CD4-positive, alpha-beta T cell (primary cell): ENCODE measurements at regions not wholly inside any gene's neighbourhood (a gene's known extent, or its start where the extent isn't known, plus 50 kb on each side); places are given as distances from the start of the nearest gene placed in this dataset.

Experiments
- ATAC-seq: fragments of 200-7000 bp; cut with Tn5 transposase; one replicate; pipeline ENCODE4 v1.10.0; 2022; ENCODE audit warnings: mild to moderate bottlenecking; ENCODE audit not compliant: poor library complexity
- CTCF ChIA-PET: fragments of 350-600 bp; sonication (Branson Sonifier 250); formaldehyde crosslinking; loops from one replicate; lab custom pipeline; 2021; ENCODE audit warnings: antibody characterized with exemption, inconsistent platforms; lab: Charles Lee
- POLR2A ChIA-PET: fragments of 350-600 bp; sonication (Branson Sonifier 250); formaldehyde crosslinking; loops from one replicate; lab custom pipeline; 2021; ENCODE audit warnings: antibody characterized with exemption, inconsistent platforms; lab: Charles Lee
- DNase-seq, 14 experiments: peaks; one replicate each; pipeline ENCODE4 v3.0.0-alpha.2; 2013 to 2020; ENCODE audit warnings: mixed read lengths in 2 of 14
- H3K27ac ChIP-seq, 2 donors: one replicate each; pipeline versions ENCODE4 v1.5.1 to v1.7.0; 2013; ENCODE audit warnings: low read length in 2 of 2, low read depth in 1 of 2, mild to moderate bottlenecking in 1 of 2
- H3K27me3 ChIP-seq, 2 experiments: 1 replicate in 1 of 2; 2 replicates in 1 of 2; pipeline versions ENCODE4 v1.6.1 to v1.7.0; 2013; ENCODE audit warnings: low read length in 2 of 2, control low read depth in 1 of 2, mild to moderate bottlenecking in 1 of 2, moderate library complexity in 1 of 2; ENCODE audit not compliant: insufficient read depth in 2 of 2, control insufficient read depth in 1 of 2
- H3K36me3 ChIP-seq: one replicate; pipeline ENCODE4 v1.6.1; 2013; ENCODE audit warnings: low read length, control low read depth; ENCODE audit not compliant: insufficient read depth
- H3K4me1 ChIP-seq: one replicate; pipeline ENCODE4 v1.6.1; 2013; ENCODE audit warnings: low read length, control low read depth; ENCODE audit not compliant: insufficient read depth
- H3K4me3 ChIP-seq: one replicate; pipeline ENCODE4 v1.5.1; 2013; ENCODE audit warnings: mild to moderate bottlenecking, low read length, moderate library complexity
- H3K9me3 ChIP-seq, 2 experiments: 1 replicate in 1 of 2; 2 replicates in 1 of 2; pipeline versions ENCODE4 v1.6.1 to v1.7.0; 2013; ENCODE audit warnings: low read length in 2 of 2, mild to moderate bottlenecking in 2 of 2, control low read depth in 1 of 2, moderate library complexity in 1 of 2; ENCODE audit not compliant: control insufficient read depth in 1 of 2, insufficient read depth in 1 of 2
- H3K27ac Mint-ChIP-seq: one replicate; pipeline ENCODE4 v1.8.0; 2020; ENCODE audit warnings: mixed read lengths
- H3K27me3 Mint-ChIP-seq: one replicate; pipeline ENCODE4 v1.8.0; 2021; ENCODE audit warnings: mixed read lengths
- H3K36me3 Mint-ChIP-seq: one replicate; pipeline ENCODE4 v1.8.0; 2021; ENCODE audit warnings: low read depth, mixed read lengths
- H3K4me1 Mint-ChIP-seq: one replicate; pipeline ENCODE4 v1.8.0; 2021; ENCODE audit warnings: low read depth, mixed read lengths
- H3K4me3 Mint-ChIP-seq: one replicate; pipeline ENCODE4 v1.8.0; 2020; ENCODE audit warnings: mild to moderate bottlenecking, mixed read lengths
- H3K9me3 Mint-ChIP-seq: one replicate; pipeline ENCODE4 v1.8.0; 2020; ENCODE audit warnings: mixed read lengths
- intact Hi-C, 2 experiments: fragments of 100-400 bp; cut with DNase I in 1 of 2; cut with micrococcal nuclease in 1 of 2; formaldehyde crosslinking; loops; one replicate each; pipeline versions ENCODE4 v1.15.1 to v1.9.0; 2023 to 2025; cut with DNase I, micrococcal nuclease
- TF ChIP-seq, protein P1 (sequence below): fragments of 200-600 bp; IDR thresholded peaks from one replicate; pipeline ENCODE4 v1.8.0; 2022; ENCODE audit warnings: antibody characterized with exemption, mild to moderate bottlenecking

DNA sequence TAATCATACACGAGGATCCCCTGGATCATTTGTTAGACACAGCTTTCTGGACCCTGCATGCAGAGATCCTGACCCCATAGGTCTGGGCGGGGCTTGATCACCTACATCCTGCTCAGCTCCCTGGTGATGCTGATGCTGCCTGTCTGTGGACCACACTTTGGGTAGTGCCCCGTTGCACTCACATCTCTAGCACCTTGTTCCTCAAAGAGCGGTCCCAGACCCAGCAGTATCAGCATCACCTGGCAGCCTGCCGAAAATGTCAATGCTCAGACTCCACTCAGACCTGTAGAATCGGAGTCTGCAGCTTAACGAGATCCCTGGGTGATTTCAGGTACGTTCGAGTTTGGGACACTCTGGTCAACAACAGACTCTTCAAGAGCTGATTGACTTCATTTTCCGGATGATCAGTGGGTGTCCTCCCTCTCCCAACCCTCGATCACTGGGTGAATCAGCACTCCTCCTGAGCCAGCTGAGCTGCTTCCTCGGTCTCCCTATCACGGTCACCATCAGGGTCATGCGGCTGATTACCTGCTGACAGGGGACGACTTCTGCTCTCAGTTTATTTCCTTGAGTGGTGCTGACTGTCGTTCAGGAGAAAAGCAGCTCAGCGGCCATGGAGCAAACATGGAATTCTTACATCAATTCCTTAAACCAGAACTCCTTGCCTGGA lies 150.6 kb upstream of the RAB12 start:
- DNase-seq (no peak), ATAC-seq (no peak)
- Mint-ChIP-seq H3K27me3 (no peaks in the 10 kb centered on the region), H3K4me3 (no peak overlapping the region), H3K4me1 (no peaks in the 10 kb centered on the region), H3K27ac (no peak overlapping the region), H3K36me3 (no peaks in the 10 kb centered on the region), H3K9me3 (no peaks in the 10 kb centered on the region)
- Histone ChIP-seq H3K36me3 (no peaks in the 10 kb centered on the region), H3K27me3 (no peaks in the 10 kb centered on the region), H3K4me1 (no peaks in the 10 kb centered on the region), H3K27ac (no peak overlapping the region), H3K4me3 (no peak overlapping the region), H3K9me3 (no peaks in the 10 kb centered on the region)
- ChIA-PET POLR2A (no interaction called here), CTCF (no interaction called here)
- TF ChIP-seq, protein P1, sequence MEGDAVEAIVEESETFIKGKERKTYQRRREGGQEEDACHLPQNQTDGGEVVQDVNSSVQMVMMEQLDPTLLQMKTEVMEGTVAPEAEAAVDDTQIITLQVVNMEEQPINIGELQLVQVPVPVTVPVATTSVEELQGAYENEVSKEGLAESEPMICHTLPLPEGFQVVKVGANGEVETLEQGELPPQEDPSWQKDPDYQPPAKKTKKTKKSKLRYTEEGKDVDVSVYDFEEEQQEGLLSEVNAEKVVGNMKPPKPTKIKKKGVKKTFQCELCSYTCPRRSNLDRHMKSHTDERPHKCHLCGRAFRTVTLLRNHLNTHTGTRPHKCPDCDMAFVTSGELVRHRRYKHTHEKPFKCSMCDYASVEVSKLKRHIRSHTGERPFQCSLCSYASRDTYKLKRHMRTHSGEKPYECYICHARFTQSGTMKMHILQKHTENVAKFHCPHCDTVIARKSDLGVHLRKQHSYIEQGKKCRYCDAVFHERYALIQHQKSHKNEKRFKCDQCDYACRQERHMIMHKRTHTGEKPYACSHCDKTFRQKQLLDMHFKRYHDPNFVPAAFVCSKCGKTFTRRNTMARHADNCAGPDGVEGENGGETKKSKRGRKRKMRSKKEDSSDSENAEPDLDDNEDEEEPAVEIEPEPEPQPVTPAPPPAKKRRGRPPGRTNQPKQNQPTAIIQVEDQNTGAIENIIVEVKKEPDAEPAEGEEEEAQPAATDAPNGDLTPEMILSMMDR: no peak
- intact Hi-C loops: no loop called here

DNA sequence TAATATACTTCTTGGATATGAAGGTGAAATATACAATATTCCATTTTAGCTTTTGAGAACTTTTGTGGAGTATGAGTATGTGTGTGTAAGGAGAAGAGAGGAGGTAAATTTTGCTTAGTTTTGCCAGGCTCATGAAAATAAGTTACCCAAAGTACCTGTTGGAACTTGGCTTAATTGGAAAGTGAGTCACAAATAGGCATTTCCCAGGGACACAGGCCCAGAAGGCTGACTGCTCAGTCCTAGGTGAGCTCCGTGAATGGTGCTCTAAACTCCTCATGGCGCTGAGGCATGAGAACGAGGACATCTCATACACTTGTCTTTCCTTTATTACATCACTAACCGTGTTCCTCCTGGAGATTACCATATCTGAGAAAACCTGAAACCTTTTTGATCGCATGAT lies 148.5 kb upstream of the RAB12 start:
- H3K27ac Mint-ChIP-seq: no peak overlapping the region

DNA sequence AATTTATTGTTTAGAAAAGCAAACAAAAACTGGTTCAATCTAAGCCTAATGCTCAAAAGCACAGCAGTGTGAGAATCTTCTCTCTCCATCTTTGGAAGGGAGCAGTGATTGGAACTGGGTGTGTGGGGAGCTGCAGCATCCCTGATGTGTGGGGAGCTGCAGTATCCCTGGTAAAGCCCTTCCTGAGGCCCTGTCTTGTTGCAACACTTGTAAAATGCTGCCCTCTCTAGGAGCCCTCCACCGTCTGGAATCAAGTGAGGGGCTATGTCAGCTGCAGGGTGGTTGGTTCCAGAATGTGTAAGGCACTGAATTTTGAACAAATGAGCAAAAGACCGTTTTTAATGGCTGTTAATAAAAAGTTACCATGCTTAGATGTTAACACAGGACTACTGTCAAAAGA lies 147.7 kb upstream of the RAB12 start:
- DNase-seq: no peak
- H3K4me3 ChIP-seq: no peak overlapping the region
- TF ChIP-seq, protein P1: no peak
- POLR2A ChIA-PET: no interaction called here
- Mint-ChIP-seq H3K27ac (no peak overlapping the region), H3K27me3 (no peaks in the 10 kb centered on the region), H3K4me1 (no peaks in the 10 kb centered on the region), H3K9me3 (no peaks in the 10 kb centered on the region), H3K4me3 (no peak overlapping the region), H3K36me3 (no peaks in the 10 kb centered on the region)
- no peaks in the 10 kb centered on the region for H3K4me1 ChIP-seq
- no peak overlapping the region for H3K27ac ChIP-seq
- no peak for ATAC-seq
- CTCF ChIA-PET: no interaction called here
- H3K27me3 ChIP-seq: no peaks in the 10 kb centered on the region
- intact Hi-C loops: no loop called here
- peaks cover 0 to 4% of the 10 kb centered on the region in 2 experiments for H3K9me3 ChIP-seq
- H3K36me3 ChIP-seq: no peaks in the 10 kb centered on the region

More for the DNA sequence above, 148.5 kb upstream of the RAB12 start:
- no peak overlapping the region for H3K27ac ChIP-seq
- CTCF ChIA-PET: no interaction called here
- TF ChIP-seq, protein P1: no peak
- Mint-ChIP-seq H3K9me3 (no peaks in the 10 kb centered on the region), H3K27me3 (no peaks in the 10 kb centered on the region), H3K4me1 (no peaks in the 10 kb centered on the region), H3K4me3 (no peak overlapping the region), H3K36me3 (no peaks in the 10 kb centered on the region)
- peaks cover 0 to 4% of the 10 kb centered on the region in 2 experiments for H3K9me3 ChIP-seq
- H3K27me3 ChIP-seq: no peaks in the 10 kb centered on the region
- no peaks in the 10 kb centered on the region for H3K4me1 ChIP-seq
- no peak for DNase-seq
- ATAC-seq: no peak
- no peaks in the 10 kb centered on the region for H3K36me3 ChIP-seq
- H3K4me3 ChIP-seq: no peak overlapping the region
- POLR2A ChIA-PET: no interaction called here
- intact Hi-C loops: no loop called here
